Activated B cell treated with CpG ODN at 0.5 μM for 24 hours (primary cell): ENCODE measurements at regions not wholly inside any gene's neighbourhood (a gene's known extent, or its start where the extent isn't known, plus 50 kb on each side); places are given as distances from the start of the nearest gene placed in this dataset.

Experiments
- ATAC-seq: fragments of 200-7000 bp; cut with Tn5 transposase; one replicate; pipeline ENCODE4 v1.10.0; 2021; ENCODE audit warnings: low read depth, mild to moderate bottlenecking, moderate library complexity
- CTCF ChIA-PET: fragments of 350-600 bp; sonication (Branson Sonifier 250); formaldehyde crosslinking; loops from one replicate; lab custom pipeline; 2021; ENCODE audit warnings: antibody characterized with exemption; lab: Charles Lee
- POLR2A ChIA-PET: fragments of 350-600 bp; sonication (Branson Sonifier 250); formaldehyde crosslinking; loops from one replicate; lab custom pipeline; 2021; ENCODE audit warnings: antibody characterized with exemption; lab: Charles Lee
- DNase-seq: peaks from one replicate; pipeline ENCODE4 v3.0.0; 2022
- H3K27ac Mint-ChIP-seq: one replicate; pipeline ENCODE4 v1.8.0; 2020; ENCODE audit warnings: mixed read lengths
- H3K27me3 Mint-ChIP-seq: one replicate; pipeline ENCODE4 v1.8.0; 2021; ENCODE audit warnings: mixed read lengths
- H3K36me3 Mint-ChIP-seq: one replicate; pipeline ENCODE4 v1.8.0; 2021; ENCODE audit warnings: low read depth, mixed read lengths
- H3K4me1 Mint-ChIP-seq: one replicate; pipeline ENCODE4 v1.8.0; 2021; ENCODE audit warnings: mixed read lengths
- H3K4me3 Mint-ChIP-seq: one replicate; pipeline ENCODE4 v1.8.0; 2020; ENCODE audit warnings: mild to moderate bottlenecking, mixed read lengths
- H3K9me3 Mint-ChIP-seq: one replicate; pipeline ENCODE4 v1.8.0; 2020; ENCODE audit warnings: mixed read lengths
- intact Hi-C: fragments of 100-400 bp; cut with micrococcal nuclease; formaldehyde crosslinking; loops from one replicate; pipeline ENCODE4 v1.15.1; 2024
- TF ChIP-seq, protein P1 (sequence below): fragments of 200-600 bp; IDR thresholded peaks from one replicate; pipeline ENCODE4 v1.8.0; 2022; ENCODE audit warnings: antibody characterized with exemption, mild to moderate bottlenecking

- TF ChIP-seq, protein P1, sequence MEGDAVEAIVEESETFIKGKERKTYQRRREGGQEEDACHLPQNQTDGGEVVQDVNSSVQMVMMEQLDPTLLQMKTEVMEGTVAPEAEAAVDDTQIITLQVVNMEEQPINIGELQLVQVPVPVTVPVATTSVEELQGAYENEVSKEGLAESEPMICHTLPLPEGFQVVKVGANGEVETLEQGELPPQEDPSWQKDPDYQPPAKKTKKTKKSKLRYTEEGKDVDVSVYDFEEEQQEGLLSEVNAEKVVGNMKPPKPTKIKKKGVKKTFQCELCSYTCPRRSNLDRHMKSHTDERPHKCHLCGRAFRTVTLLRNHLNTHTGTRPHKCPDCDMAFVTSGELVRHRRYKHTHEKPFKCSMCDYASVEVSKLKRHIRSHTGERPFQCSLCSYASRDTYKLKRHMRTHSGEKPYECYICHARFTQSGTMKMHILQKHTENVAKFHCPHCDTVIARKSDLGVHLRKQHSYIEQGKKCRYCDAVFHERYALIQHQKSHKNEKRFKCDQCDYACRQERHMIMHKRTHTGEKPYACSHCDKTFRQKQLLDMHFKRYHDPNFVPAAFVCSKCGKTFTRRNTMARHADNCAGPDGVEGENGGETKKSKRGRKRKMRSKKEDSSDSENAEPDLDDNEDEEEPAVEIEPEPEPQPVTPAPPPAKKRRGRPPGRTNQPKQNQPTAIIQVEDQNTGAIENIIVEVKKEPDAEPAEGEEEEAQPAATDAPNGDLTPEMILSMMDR: no peak
- no peaks in the 10 kb centered on the region for H3K4me1 Mint-ChIP-seq
- DNase-seq: no peak
- H3K4me3 Mint-ChIP-seq: no peak overlapping the region
- no peaks in the 10 kb centered on the region for H3K27me3 Mint-ChIP-seq
- no peak for ATAC-seq
- CTCF ChIA-PET: no interaction called here
- H3K9me3 Mint-ChIP-seq: peaks cover 2% of the 10 kb centered on the region
- no peaks in the 10 kb centered on the region for H3K36me3 Mint-ChIP-seq
- POLR2A ChIA-PET: no interaction called here
- intact Hi-C loops: no loop called here
- H3K27ac Mint-ChIP-seq: no peak overlapping the region
These were observed 565.7 kb upstream of the SMIM31 start for GRCh38 chr4:164188236-164188635.

DNA sequence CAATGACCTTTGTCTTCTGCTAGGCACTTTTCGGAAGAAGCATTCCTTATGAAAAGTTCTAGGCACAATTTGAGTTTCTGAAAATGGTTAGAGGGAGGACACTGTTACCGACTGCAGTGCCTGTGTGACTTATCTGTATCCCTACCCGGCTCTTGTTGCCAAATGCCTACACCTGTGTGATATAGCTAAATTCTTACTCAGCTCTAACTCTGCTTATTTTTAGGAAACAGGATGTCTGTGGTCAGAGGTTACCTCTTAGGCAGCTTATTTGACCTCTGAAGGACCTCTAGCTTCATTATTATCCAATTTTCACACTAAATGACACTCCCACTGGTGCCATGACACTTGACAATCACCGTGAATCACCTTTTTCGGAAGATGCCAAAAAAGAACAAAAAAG, 561.1 kb upstream of the SMIM31 start:
- CTCF ChIA-PET: no interaction called here
- POLR2A ChIA-PET: no interaction called here
- TF ChIP-seq, protein P1: no peak
- H3K27ac Mint-ChIP-seq: no peak overlapping the region
- no peaks in the 10 kb centered on the region for H3K4me1 Mint-ChIP-seq
- no peak overlapping the region for H3K4me3 Mint-ChIP-seq
- intact Hi-C loops: no loop called here
- ATAC-seq (no peak), DNase-seq (no peak)
- H3K27me3 Mint-ChIP-seq: no peaks in the 10 kb centered on the region
- H3K36me3 Mint-ChIP-seq: no peaks in the 10 kb centered on the region
- peaks cover 2% of the 10 kb centered on the region for H3K9me3 Mint-ChIP-seq

DNA sequence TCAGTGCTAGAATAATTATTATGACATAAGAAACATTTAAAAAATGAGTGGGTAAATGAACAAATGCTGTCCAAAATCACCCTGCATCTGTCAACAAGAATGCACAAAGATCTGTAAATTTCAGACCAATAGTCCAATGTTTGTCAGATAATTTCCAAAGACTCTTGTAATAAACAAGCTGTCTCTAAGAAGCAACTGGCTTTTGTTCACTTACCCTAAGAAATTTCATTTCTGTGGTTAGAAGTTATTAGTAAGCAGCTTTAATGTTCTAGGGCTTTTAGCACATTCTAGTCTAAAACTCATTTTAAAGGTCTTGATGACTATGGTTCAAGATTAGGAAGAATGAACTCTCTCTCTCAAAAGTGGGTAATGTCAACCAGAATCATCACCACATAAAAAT, 560.3 kb upstream of the SMIM31 start:
- no peaks in the 10 kb centered on the region for H3K27me3 Mint-ChIP-seq
- no peak overlapping the region for H3K27ac Mint-ChIP-seq
- no peaks in the 10 kb centered on the region for H3K9me3 Mint-ChIP-seq
- TF ChIP-seq, protein P1: no peak
- intact Hi-C loops: no loop called here
- H3K4me1 Mint-ChIP-seq: no peaks in the 10 kb centered on the region
- POLR2A ChIA-PET: no interaction called here
- no peak for DNase-seq
- H3K36me3 Mint-ChIP-seq: no peaks in the 10 kb centered on the region
- CTCF ChIA-PET: no interaction called here
- ATAC-seq: no peak
- H3K4me3 Mint-ChIP-seq: no peak overlapping the region

- no peak overlapping the region for H3K4me3 Mint-ChIP-seq
- intact Hi-C loops: no loop called here
- CTCF ChIA-PET: no interaction called here
- no peak overlapping the region for H3K27ac Mint-ChIP-seq
- ATAC-seq (no peak), DNase-seq (no peak)
- POLR2A ChIA-PET: no interaction called here
- H3K9me3 Mint-ChIP-seq: no peaks in the 10 kb centered on the region
- H3K36me3 Mint-ChIP-seq: no peaks in the 10 kb centered on the region
- TF ChIP-seq, protein P1: no peak
- no peaks in the 10 kb centered on the region for H3K27me3 Mint-ChIP-seq
- no peaks in the 10 kb centered on the region for H3K4me1 Mint-ChIP-seq
These were observed 556.4 kb upstream of the SMIM31 start for GRCh38 chr4:164197556-164197955.

GRCh38 chr4:164203476-164203875, 550.5 kb upstream of the SMIM31 start:
- Mint-ChIP-seq H3K9me3 (no peaks in the 10 kb centered on the region), H3K4me3 (no peak overlapping the region), H3K4me1 (no peaks in the 10 kb centered on the region), H3K27me3 (no peaks in the 10 kb centered on the region), H3K27ac (no peak overlapping the region), H3K36me3 (no peaks in the 10 kb centered on the region)
- ChIA-PET CTCF (no interaction called here), POLR2A (no interaction called here)
- intact Hi-C loops: no loop called here
- TF ChIP-seq, protein P1: no peak
- DNase-seq (no peak), ATAC-seq (no peak)
